H1 (cell line): ENCODE measurements at regions not wholly inside any gene's neighbourhood (a gene's known extent, or its start where the extent isn't known, plus 50 kb on each side); places are given as distances from the start of the nearest gene placed in this dataset.

Experiments used
- CBX8 ChIP-seq: fragments of 300-800, 300-1000 bp; sonication (generic); IDR thresholded peaks from 2 replicates; pipeline ENCODE4 v1.7.1; 2016; ENCODE audit warnings: low read depth, low read length, borderline replicate concordance
- CHD7 ChIP-seq: fragments of 300-600 bp; sonication (generic); IDR thresholded peaks from 2 replicates; pipeline ENCODE4 v1.7.1; 2012; ENCODE audit warnings: low read length, moderate library complexity, mild to moderate bottlenecking, inconsistent platforms; ENCODE audit not compliant: insufficient replicate concordance
- EGR1 ChIP-seq: IDR thresholded peaks from 2 replicates; pipeline ENCODE4 v1.6.1; 2011; ENCODE audit warnings: low read depth, low read length, borderline replicate concordance
- MAFK ChIP-seq: IDR thresholded peaks from 2 replicates; pipeline ENCODE4 v1.6.1; 2012; ENCODE audit warnings: low read depth, mild to moderate bottlenecking, improper control_type of control experiment, low read length
- RAD21 ChIP-seq, 2 experiments: IDR thresholded peaks in 1 of 2; conservative IDR thresholded peaks in 1 of 2; 2 replicates each; pipeline ENCODE4 v1.6.1; 2011; ENCODE audit warnings: low read depth in 2 of 2, low read length in 2 of 2, improper control_type of control experiment in 1 of 2, inconsistent platforms in 1 of 2, mild to moderate bottlenecking in 1 of 2, moderate library complexity in 1 of 2
- RBBP5 ChIP-seq: IDR thresholded peaks from 2 replicates; pipeline ENCODE4 v1.7.1; 2012; ENCODE audit warnings: low read depth, mild to moderate bottlenecking, inconsistent platforms, low read length, moderate library complexity, borderline replicate concordance
- SUZ12 ChIP-seq: fragments of 200-600 bp; sonication (generic); IDR thresholded peaks from 2 replicates; pipeline ENCODE4 v1.6.1; 2012; ENCODE audit warnings: mild to moderate bottlenecking, inconsistent platforms, low read length, moderate library complexity, mixed read lengths
- USF2 ChIP-seq: IDR thresholded peaks from 2 replicates; pipeline ENCODE4 v1.6.1; 2011; ENCODE audit warnings: low read length, improper control_type of control experiment

GRCh38 chrX:122835886-122836285, 348.2 kb upstream of the GRIA3 start (continued):
- no peak for TF ChIP-seq CHD7
- TF ChIP-seq USF2: no peak
- no peak for TF ChIP-seq RAD21 (IDR thresholded peaks at IDR 0.05 in 1 of 2, conservative IDR thresholded peaks at IDR 0.05 in 1 of 2; ENCODE audit: low read depth in 2 of 2, low read length in 2 of 2)
- TF ChIP-seq MAFK: no peak
- no peak for TF ChIP-seq RBBP5
- no peak for TF ChIP-seq CBX8
- TF ChIP-seq EGR1: no peak
- TF ChIP-seq SUZ12: no peak
